ENCODE measurements at regions not wholly inside any gene's neighbourhood (a gene's known extent, or its start where the extent isn't known, plus 50 kb on each side); places are given as distances from the start of the nearest gene placed in this dataset.

DNA sequence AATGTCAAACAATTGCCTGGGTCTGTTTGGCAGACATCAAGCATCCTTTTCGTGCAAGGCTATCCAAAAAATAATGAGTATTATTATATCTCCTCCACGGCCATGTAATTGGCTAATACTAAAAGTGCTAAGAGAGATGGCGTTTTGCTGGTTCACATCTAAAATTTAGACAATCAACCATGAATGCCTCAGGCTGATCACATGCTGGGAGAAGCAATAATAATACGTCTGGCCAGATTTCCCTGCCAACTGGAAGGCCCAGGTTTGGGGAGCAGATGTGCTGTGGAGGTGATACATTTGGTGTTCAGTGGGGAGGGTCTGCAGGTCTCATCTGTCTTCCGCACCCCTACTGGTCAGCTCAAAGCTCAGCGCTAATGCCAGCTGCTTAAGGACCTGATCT lies 60.3 kb upstream of the CREB1 start:
- Histone ChIP-seq H4K20me1 (ENCODE audit: insufficient read depth) (no peaks in the 10 kb centered on the region), H3F3A (replicated peaks; ENCODE audit: insufficient read depth) (no peaks in the 10 kb centered on the region), H3K9ac (no peak overlapping the region), H3K27ac (ENCODE audit: low read depth in 2 of 2, low read length in 1 of 2) (peak overlapping the region in 1 of 2 experiments; percentile 95; a peak in 2 of 4 replicates), H2AFZ (ENCODE audit: low read depth) (no peak overlapping the region), H3K79me2 (ENCODE audit: insufficient read depth) (no peaks in the 10 kb centered on the region), H3K4me1 (ENCODE audit: control insufficient read depth in 1 of 2, insufficient read depth in 2 of 2, low read depth in 1 of 2, low read length in 1 of 2) (peaks cover 20 to 59% of the 10 kb centered on the region in 2 experiments; a peak in 3 of 4 replicates), H3K36me3 (replicated peaks in 1 of 2; ENCODE audit: control insufficient read depth in 1 of 2, insufficient read depth in 2 of 2, low read length in 1 of 2) (no peaks in the 10 kb centered on the region), H3K27me3 (ENCODE audit: insufficient read depth) (no peaks in the 10 kb centered on the region), H3K9me3 (no peaks in the 10 kb centered on the region), H3K4me3 (ENCODE audit: low read depth in 2 of 2, low read length in 1 of 2) (no peak overlapping the region), H3K4me2 (no peak overlapping the region), H3K9me2 (no peaks in the 10 kb centered on the region)
- POLR2A ChIA-PET = interaction anchor here (0.9 to 6.7 kb wide), 5 partner anchors 19 to 307 kb away, joined by 3 to 62 read pairs (median 6); partner anchors contain the start of gene KLF7
- CTCF ChIA-PET = interaction anchor here (0.9 to 7.4 kb wide), 9 partner anchors 20 to 669 kb away, joined by 3 to 87 read pairs (median 4); partner anchors contain the start of gene KLF7
- 90% methylated on average over 6 of the region's 6 CpGs for WGBS (ENCODE audit: low lambda C conversion rate)
- TF ChIP-seq ELF1 (IDR thresholded peaks at IDR 0.05) = no peak
- peak; percentile 31 for TF ChIP-seq RAD21 (IDR thresholded peaks at IDR 0.05; ENCODE audit: low read length)
- TF ChIP-seq SIN3A (IDR thresholded peaks at IDR 0.05; ENCODE audit: borderline replicate concordance, low read depth, low read length) = no peak
- no peak for TF ChIP-seq POLR2AphosphoS5 (IDR thresholded peaks at IDR 0.05; ENCODE audit: low read depth, low read length)
- TF ChIP-seq, protein P1, sequence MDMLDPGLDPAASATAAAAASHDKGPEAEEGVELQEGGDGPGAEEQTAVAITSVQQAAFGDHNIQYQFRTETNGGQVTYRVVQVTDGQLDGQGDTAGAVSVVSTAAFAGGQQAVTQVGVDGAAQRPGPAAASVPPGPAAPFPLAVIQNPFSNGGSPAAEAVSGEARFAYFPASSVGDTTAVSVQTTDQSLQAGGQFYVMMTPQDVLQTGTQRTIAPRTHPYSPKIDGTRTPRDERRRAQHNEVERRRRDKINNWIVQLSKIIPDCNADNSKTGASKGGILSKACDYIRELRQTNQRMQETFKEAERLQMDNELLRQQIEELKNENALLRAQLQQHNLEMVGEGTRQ (IDR thresholded peaks at IDR 0.05; ENCODE audit: borderline replicate concordance, low read depth, low read length) = no peak
- TF ChIP-seq GATA2 (CRISPR knock-in tag; IDR thresholded peaks at IDR 0.05) = peak; percentile 31; the same call in 1 of the 2 replicates
- TF ChIP-seq RCOR1 (IDR thresholded peaks at IDR 0.05; ENCODE audit: low read length) = no peak
- TF ChIP-seq, protein P2, sequence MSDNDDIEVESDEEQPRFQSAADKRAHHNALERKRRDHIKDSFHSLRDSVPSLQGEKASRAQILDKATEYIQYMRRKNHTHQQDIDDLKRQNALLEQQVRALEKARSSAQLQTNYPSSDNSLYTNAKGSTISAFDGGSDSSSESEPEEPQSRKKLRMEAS (IDR thresholded peaks at IDR 0.05; ENCODE audit: low read depth) = no peak
- peak in 1 of 2 experiments; percentile 89; a peak in 2 of 4 replicates for TF ChIP-seq EP300 (IDR thresholded peaks at IDR 0.05; ENCODE audit: borderline replicate concordance in 1 of 2, low read depth in 1 of 2, low read length in 1 of 2)
- no peak for TF ChIP-seq TAF1 (IDR thresholded peaks at IDR 0.05; ENCODE audit: borderline replicate concordance, low read depth, low read length)
- TF ChIP-seq JUND (IDR thresholded peaks at IDR 0.05) = no peak
- peak; percentile 50; the same call in 1 of the 2 replicates for TF ChIP-seq MXI1 (IDR thresholded peaks at IDR 0.05; ENCODE audit: low read depth, low read length)
- TF ChIP-seq TEAD4 (IDR thresholded peaks at IDR 0.05; ENCODE audit: borderline replicate concordance, insufficient read depth) = no peak
- peak; percentile 36 for DNase-seq

DNA sequence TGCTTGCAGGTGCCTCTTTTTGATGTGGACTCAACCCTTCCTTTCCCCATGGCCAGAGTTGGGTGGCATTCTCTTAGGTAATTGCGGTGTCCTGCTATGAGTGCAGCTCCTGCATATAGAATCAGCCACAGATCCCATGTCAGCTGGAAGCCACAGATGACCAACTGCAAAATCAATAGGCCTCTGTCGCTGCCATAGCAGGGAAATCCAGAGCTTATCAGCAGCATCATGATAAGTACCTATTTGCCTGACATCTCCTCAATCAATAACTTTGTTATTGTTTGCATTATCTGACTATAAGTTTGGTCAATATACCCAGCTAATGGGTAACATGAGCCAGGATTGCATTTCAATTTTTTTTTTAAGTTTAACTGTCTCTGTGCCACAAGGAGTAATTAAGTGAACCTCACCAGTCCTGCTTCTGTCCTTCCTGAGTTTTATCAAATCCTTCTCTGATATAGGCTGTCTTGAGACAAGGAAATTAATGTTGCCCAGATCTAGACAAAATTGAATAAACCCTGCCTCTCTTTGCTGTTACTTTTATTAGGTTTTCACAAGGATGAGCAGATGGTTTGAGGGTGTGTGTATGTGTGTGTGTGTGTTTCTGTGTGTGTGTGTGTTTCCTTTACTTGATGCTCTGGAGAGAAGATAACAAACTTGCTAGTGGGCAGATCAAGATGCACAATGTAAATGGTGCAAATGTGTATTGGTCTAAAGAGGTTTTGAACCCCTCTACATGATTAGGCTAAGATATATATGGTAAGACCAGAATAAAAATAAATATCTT lies 59.6 kb upstream of the CREB1 start:
- POLR2A ChIA-PET = interaction anchor here (0.9 to 6.7 kb wide), 3 partner anchors 20 to 305 kb away, joined by 3 to 62 read pairs (median 4); partner anchors contain the start of gene KLF7
- Histone ChIP-seq H3K4me2 (no peak overlapping the region), H3K36me3 (replicated peaks in 1 of 2; ENCODE audit: control insufficient read depth in 1 of 2, insufficient read depth in 2 of 2, low read length in 1 of 2) (no peaks in the 10 kb centered on the region), H3K79me2 (ENCODE audit: insufficient read depth) (no peaks in the 10 kb centered on the region), H3K9ac (no peak overlapping the region), H3K27me3 (ENCODE audit: insufficient read depth) (no peaks in the 10 kb centered on the region), H2AFZ (ENCODE audit: low read depth) (no peak overlapping the region), H3F3A (replicated peaks; ENCODE audit: insufficient read depth) (peaks cover 2% of the 10 kb centered on the region), H3K9me3 (no peaks in the 10 kb centered on the region), H3K4me1 (ENCODE audit: control insufficient read depth in 1 of 2, insufficient read depth in 2 of 2, low read depth in 1 of 2, low read length in 1 of 2) (peaks cover 20 to 59% of the 10 kb centered on the region in 2 experiments; a peak in 3 of 4 replicates), H3K27ac (ENCODE audit: low read depth in 2 of 2, low read length in 1 of 2) (peak overlapping the region in 1 of 2 experiments; percentile 95; a peak in 2 of 4 replicates), H3K4me3 (ENCODE audit: low read depth in 2 of 2, low read length in 1 of 2) (no peak overlapping the region), H3K9me2 (no peaks in the 10 kb centered on the region), H4K20me1 (ENCODE audit: insufficient read depth) (no peaks in the 10 kb centered on the region)
- DNase-seq = no peak
- CTCF ChIA-PET = interaction anchor here (1.0 to 7.4 kb wide), 9 partner anchors 20 to 670 kb away, joined by 3 to 87 read pairs (median 6); partner anchors contain the start of gene KLF7
- TF ChIP-seq RCOR1 (IDR thresholded peaks at IDR 0.05; ENCODE audit: low read length) = peak; percentile 31; the same call in 1 of the 2 replicates
- TF ChIP-seq GATA2 (CRISPR knock-in tag; IDR thresholded peaks at IDR 0.05) = peak; percentile 80
- TF ChIP-seq, protein P3, sequence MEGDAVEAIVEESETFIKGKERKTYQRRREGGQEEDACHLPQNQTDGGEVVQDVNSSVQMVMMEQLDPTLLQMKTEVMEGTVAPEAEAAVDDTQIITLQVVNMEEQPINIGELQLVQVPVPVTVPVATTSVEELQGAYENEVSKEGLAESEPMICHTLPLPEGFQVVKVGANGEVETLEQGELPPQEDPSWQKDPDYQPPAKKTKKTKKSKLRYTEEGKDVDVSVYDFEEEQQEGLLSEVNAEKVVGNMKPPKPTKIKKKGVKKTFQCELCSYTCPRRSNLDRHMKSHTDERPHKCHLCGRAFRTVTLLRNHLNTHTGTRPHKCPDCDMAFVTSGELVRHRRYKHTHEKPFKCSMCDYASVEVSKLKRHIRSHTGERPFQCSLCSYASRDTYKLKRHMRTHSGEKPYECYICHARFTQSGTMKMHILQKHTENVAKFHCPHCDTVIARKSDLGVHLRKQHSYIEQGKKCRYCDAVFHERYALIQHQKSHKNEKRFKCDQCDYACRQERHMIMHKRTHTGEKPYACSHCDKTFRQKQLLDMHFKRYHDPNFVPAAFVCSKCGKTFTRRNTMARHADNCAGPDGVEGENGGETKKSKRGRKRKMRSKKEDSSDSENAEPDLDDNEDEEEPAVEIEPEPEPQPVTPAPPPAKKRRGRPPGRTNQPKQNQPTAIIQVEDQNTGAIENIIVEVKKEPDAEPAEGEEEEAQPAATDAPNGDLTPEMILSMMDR (IDR thresholded peaks at IDR 0.05) = no peak
- no peak for TF ChIP-seq MEF2A (IDR thresholded peaks at IDR 0.05; ENCODE audit: borderline replicate concordance, low read depth)
- 0 out of 2 replicates have a peak, but pooled peaks have one; percentile 5 for TF ChIP-seq TCF12 (IDR thresholded peaks at IDR 0.05)
- peak in 1 of 2 experiments; percentile 93; a peak in 2 of 4 replicates for TF ChIP-seq EP300 (IDR thresholded peaks at IDR 0.05; ENCODE audit: borderline replicate concordance in 1 of 2, low read depth in 1 of 2, low read length in 1 of 2)
- TF ChIP-seq GABPA (IDR thresholded peaks at IDR 0.05; ENCODE audit: low read depth) = no peak
- TF ChIP-seq NFIC (IDR thresholded peaks at IDR 0.05; ENCODE audit: borderline replicate concordance) = no peak
- TF ChIP-seq FOXJ3 (CRISPR knock-in tag; IDR thresholded peaks at IDR 0.05) = peak; percentile 92
- 82% methylated on average over 2 of the region's 2 CpGs for WGBS (ENCODE audit: low lambda C conversion rate)
